Right lobe of liver (tissue), 4 donors: ENCODE measurements at regions not wholly inside any gene's neighbourhood (a gene's known extent, or its start where the extent isn't known, plus 50 kb on each side); places are given as distances from the start of the nearest gene placed in this dataset.

ENCODE experiments used
- CTCF ChIP-seq, 4 donors: fragments of 200-600 bp in 3 of 4; fragments of 450-650 bp in 1 of 4; IDR thresholded peaks; one replicate each; pipeline versions ENCODE4 v1.5.1 to v1.8.0; 2016 to 2022; ENCODE audit warnings: antibody characterized with exemption in 4 of 4, mild to moderate bottlenecking in 2 of 4
- POLR2A ChIP-seq: fragments of 450-650 bp; IDR thresholded peaks from one replicate; pipeline ENCODE4 v1.6.1; 2017; ENCODE audit warnings: antibody characterized with exemption, mild to moderate bottlenecking
- donor health status: DM: no; HTN: no; CAD: no.
- donor health status: DM: no; HTN: no; CAD: no.
- donor health status: DM: no; HTN: yes; CAD: no.

GRCh38 chr1:96559181-96559580, 162.4 kb upstream of the PTBP2 start:
- TF ChIP-seq CTCF (IDR thresholded peaks at IDR 0.05) (no peak), POLR2A (no peak)
